ENCODE measurements at regions not wholly inside any gene's neighbourhood (a gene's known extent, or its start where the extent isn't known, plus 50 kb on each side); places are given as distances from the start of the nearest gene placed in this dataset.
"Not testable (repeated sequence)": the region's sequence is repeated elsewhere in the genome, so short reads cannot be mapped to it uniquely, and the experiment has no call there.

DNA sequence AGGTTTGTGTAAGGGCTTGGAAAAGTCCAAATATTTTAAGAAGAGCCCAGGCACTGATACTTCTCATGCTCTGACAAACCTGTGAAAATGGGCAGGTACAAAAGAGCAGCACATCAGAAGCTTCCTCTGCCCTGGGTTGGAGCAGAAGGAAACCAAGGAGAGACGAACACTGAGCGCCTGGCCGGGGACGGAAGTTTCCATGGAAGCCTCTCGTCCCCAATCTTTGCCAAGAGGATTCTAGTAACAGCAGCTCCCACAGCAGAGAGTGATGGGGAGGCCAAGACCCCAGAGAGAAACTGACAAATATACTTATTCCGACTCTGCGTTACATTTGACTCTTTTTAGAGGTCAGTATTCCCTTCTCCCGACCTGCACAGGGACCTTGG lies 268.5 kb downstream of the C16orf95 start:
- H3K9me3 ChIP-seq: no peaks in the 10 kb centered on the region
- H3K4me3 ChIP-seq: no peak overlapping the region
- H3K4me1 ChIP-seq: peaks cover 10% of the 10 kb centered on the region
- WGBS, 2 donors: 65 to 77% methylated on average over 8 of the region's 8 CpGs
- no peak overlapping the region for H3K27ac ChIP-seq
- no peak for TF ChIP-seq POLR2A (IDR thresholded peaks at IDR 0.05)
- TF ChIP-seq, protein P1, sequence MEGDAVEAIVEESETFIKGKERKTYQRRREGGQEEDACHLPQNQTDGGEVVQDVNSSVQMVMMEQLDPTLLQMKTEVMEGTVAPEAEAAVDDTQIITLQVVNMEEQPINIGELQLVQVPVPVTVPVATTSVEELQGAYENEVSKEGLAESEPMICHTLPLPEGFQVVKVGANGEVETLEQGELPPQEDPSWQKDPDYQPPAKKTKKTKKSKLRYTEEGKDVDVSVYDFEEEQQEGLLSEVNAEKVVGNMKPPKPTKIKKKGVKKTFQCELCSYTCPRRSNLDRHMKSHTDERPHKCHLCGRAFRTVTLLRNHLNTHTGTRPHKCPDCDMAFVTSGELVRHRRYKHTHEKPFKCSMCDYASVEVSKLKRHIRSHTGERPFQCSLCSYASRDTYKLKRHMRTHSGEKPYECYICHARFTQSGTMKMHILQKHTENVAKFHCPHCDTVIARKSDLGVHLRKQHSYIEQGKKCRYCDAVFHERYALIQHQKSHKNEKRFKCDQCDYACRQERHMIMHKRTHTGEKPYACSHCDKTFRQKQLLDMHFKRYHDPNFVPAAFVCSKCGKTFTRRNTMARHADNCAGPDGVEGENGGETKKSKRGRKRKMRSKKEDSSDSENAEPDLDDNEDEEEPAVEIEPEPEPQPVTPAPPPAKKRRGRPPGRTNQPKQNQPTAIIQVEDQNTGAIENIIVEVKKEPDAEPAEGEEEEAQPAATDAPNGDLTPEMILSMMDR (IDR thresholded peaks at IDR 0.05): no peak
- no peak for DNase-seq
- intact Hi-C loops (cut with DNase I; ENCODE audit: low total_unique reads): no loop called here
- no peaks in the 10 kb centered on the region for H3K27me3 ChIP-seq
- H3K36me3 ChIP-seq (ENCODE audit: low read depth, missing control alignments): no peaks in the 10 kb centered on the region

DNA sequence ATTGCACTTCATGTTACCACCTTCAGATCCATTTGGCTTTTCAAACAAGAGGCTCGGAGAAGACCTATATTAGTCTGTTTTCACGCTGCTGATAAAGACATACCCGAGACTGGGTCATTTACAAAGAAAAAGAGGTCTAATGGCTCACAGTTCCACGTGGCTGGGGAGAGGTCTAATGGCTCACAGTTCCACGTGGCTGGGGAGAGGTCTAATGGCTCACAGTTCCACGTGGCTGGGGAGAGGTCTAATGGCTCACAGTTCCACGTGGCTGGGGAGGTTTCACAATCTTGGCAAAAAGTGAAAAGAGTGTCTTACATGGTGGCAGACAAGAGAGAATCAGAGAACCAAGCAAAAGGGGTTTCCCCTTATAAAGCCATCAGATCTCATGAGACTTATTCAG lies 268.0 kb downstream of the C16orf95 start:
- H3K36me3 ChIP-seq (ENCODE audit: low read depth, missing control alignments); H3K27me3 ChIP-seq; H3K4me1 ChIP-seq; H3K27ac ChIP-seq; intact Hi-C loops (cut with DNase I; ENCODE audit: low total_unique reads); DNase-seq; H3K9me3 ChIP-seq; H3K4me3 ChIP-seq: not testable (repeated sequence)
- 82% methylated on average over 7 of the region's 7 CpGs for WGBS, 2 donors

DNA sequence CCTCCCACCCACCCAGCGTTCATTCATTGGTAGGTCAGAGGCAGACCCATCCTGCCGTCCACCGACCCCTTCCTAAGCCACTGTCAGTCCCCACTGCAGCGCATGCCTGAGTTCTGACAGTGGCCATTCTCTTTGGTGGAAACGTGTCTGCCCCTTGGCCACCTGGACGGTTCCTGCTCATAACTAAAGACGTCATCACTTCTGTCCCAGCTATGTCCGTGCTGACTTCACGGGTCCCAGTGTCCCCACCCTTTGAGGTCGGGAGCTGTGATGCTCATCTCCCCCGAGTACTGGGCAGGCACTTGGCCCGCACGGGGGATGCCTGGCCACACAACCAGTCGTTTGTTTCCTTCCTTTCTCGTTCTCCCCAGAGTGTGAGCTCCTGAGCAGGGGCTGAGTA lies 267.1 kb downstream of the C16orf95 start:
- no peak for DNase-seq
- Histone ChIP-seq H3K27me3 (no peaks in the 10 kb centered on the region), H3K36me3 (ENCODE audit: low read depth, missing control alignments) (no peaks in the 10 kb centered on the region), H3K4me1 (peaks cover 6% of the 10 kb centered on the region), H3K4me3 (no peak overlapping the region), H3K27ac (no peak overlapping the region), H3K9me3 (no peaks in the 10 kb centered on the region)
- TF ChIP-seq, protein P1 (IDR thresholded peaks at IDR 0.05): no peak
- TF ChIP-seq POLR2A (IDR thresholded peaks at IDR 0.05): no peak
- intact Hi-C loops (cut with DNase I; ENCODE audit: low total_unique reads): no loop called here
- WGBS, 2 donors: 80 to 92% methylated on average over 11 to 15 of the region's 15 CpGs

DNA sequence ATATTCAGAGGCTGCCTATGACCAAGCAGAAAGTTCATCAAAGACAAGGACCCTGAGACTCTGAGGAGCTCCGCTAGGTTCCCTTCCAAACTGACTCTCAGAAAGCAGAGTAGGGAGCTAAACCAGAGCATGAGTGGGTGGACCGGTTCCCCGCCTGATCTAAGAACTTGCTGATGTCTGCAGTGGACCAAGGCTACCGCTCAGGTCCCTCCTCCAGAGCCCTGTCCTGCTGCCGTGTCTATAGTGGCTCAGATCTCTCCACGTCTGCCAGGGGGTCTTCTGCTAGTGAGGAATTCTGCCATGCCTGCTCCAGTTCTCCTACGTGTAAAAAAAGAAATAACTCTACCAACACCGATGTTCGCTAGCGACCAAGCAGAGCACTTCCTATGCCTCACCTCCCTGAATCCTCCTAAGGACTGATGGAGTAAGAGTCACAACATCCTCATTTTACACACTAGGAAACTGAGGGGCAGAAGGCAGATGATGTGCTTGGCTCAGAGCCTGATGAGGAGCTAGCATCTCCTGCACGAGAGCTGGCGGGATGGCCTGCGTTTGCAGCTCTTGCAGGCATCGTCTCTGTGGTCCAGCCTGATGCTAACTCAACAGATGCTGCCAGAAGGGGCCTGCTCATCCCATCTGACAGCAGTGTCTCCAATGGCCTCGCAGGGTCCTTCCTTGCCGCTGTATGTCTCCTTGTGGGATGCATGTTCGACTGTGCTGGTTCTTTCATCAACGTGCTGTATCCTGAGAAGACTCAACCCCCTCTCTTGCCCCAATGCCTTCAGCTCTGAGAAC lies 265.5 kb downstream of the C16orf95 start:
- no peaks in the 10 kb centered on the region for H3K36me3 ChIP-seq (ENCODE audit: low read depth, missing control alignments)
- H3K27me3 ChIP-seq: no peaks in the 10 kb centered on the region
- no peak overlapping the region for H3K27ac ChIP-seq
- intact Hi-C loops (cut with DNase I; ENCODE audit: low total_unique reads): no loop called here
- no peak overlapping the region for H3K4me3 ChIP-seq
- DNase-seq: no peak
- TF ChIP-seq, protein P1 (IDR thresholded peaks at IDR 0.05): no peak
- no peak for TF ChIP-seq POLR2A (IDR thresholded peaks at IDR 0.05)
- peaks cover 6% of the 10 kb centered on the region for H3K4me1 ChIP-seq
- no peaks in the 10 kb centered on the region for H3K9me3 ChIP-seq
- WGBS, 2 donors: 71% methylated on average over 18 of the region's 18 CpGs

DNA sequence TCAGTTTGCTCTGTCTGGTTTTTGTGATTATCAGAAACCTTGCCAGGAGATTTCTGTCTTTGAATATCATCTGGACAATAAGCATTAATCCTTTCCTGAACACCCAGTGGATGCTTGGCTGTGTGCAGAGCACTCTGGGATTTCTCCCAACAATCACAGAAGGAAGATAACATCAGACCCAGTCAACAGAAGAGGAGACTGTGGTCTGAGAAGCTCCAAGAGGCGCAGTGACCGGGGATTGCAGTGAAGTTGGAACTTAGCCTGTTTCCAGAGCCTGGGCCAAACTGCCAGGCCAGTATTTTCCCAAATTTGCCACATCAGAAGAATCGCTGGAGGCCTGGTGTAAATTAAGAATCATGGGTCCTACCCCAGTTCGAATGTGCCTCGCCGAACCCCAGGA lies 264.7 kb downstream of the C16orf95 start:
- H3K4me1 ChIP-seq: peaks cover 3% of the 10 kb centered on the region
- no peak for DNase-seq
- no peak for TF ChIP-seq POLR2A (IDR thresholded peaks at IDR 0.05)
- TF ChIP-seq, protein P1 (IDR thresholded peaks at IDR 0.05): no peak
- no peaks in the 10 kb centered on the region for H3K9me3 ChIP-seq
- no peak overlapping the region for H3K27ac ChIP-seq
- 38 to 51% methylated on average over 6 of the region's 6 CpGs for WGBS, 2 donors
- intact Hi-C loops (cut with DNase I; ENCODE audit: low total_unique reads): no loop called here
- no peak overlapping the region for H3K4me3 ChIP-seq
- H3K36me3 ChIP-seq (ENCODE audit: low read depth, missing control alignments): no peaks in the 10 kb centered on the region
- H3K27me3 ChIP-seq: no peaks in the 10 kb centered on the region
